HG02623 (cell line): ENCODE measurements at regions not wholly inside any gene's neighbourhood (a gene's known extent, or its start where the extent isn't known, plus 50 kb on each side); places are given as distances from the start of the nearest gene placed in this dataset.
"Not testable (repeated sequence)": the region's sequence is repeated elsewhere in the genome, so short reads cannot be mapped to it uniquely, and the experiment has no call there.

Experiments used
- ATAC-seq: cut with Tn5 transposase; IDR thresholded peaks from one replicate; pipeline ENCODE4 v1.9.1; 2021; ENCODE audit warnings: moderate library complexity; ENCODE audit not compliant: unreplicated experiment

- ATAC-seq: no peak
Measured at GRCh38 chr7:106456329-106456728, 171.5 kb upstream of the NAMPT start.

DNA sequence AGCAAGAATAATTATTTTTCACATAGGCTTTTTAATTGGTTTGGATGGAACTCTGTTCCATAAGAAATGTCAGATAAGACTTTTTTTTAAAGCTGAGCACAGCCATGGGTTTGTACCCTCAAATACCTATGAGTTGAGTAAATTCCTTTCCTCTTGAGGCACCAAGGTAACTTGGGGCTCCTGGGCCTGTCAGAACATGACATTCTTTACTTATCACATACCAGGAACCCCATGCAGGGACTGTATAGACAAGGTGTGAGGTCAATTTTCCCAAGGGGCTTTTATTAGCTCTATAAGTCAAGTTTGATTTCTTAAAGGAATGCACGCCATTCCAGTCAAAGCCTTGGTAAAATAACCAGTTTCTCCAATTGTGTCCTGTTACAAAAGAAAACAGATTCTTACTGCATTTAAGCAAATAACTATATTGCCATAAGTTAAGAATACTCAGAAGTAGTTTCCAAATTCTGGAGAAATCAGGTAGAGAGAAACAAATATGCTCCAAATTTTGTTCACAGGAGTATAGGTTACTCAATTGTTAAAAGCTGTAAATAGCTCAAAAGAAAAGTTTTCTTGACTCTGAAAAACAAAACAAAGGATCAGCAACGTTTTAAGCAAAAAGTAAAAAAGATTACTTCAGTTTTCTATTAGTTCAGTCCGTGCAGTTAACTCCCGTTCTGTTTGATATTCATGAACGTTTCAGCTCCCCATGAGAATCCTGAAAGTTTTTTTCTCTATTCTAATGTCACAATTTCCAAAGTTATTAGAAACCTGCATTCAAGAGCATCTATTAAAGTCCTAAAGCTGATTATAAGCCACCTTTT, 167.5 kb upstream of the NAMPT start:
- ATAC-seq: no peak

DNA sequence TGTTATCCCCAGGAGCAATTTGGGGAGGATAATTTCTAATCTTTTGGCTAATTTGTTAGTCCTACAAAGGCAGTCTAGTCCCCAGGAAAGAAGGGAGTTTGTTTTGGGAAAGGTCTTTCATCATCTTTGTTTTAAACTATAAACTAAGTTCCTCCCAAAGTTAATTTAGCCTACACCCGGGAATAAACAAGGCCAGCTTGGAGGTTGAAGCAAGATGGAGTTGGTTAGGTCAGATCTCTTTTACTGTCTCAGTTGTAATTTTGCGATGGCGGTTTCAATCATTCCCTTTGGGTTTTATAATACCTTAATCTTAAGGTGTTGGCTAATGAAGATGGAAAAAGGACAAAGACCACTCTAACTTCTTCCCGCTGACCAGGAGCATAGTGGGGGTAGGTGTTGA, 166.4 kb upstream of the NAMPT start:
- no peak for ATAC-seq

GRCh38 chr7:106450716-106451115, 165.9 kb upstream of the NAMPT start:
- ATAC-seq: no peak

DNA sequence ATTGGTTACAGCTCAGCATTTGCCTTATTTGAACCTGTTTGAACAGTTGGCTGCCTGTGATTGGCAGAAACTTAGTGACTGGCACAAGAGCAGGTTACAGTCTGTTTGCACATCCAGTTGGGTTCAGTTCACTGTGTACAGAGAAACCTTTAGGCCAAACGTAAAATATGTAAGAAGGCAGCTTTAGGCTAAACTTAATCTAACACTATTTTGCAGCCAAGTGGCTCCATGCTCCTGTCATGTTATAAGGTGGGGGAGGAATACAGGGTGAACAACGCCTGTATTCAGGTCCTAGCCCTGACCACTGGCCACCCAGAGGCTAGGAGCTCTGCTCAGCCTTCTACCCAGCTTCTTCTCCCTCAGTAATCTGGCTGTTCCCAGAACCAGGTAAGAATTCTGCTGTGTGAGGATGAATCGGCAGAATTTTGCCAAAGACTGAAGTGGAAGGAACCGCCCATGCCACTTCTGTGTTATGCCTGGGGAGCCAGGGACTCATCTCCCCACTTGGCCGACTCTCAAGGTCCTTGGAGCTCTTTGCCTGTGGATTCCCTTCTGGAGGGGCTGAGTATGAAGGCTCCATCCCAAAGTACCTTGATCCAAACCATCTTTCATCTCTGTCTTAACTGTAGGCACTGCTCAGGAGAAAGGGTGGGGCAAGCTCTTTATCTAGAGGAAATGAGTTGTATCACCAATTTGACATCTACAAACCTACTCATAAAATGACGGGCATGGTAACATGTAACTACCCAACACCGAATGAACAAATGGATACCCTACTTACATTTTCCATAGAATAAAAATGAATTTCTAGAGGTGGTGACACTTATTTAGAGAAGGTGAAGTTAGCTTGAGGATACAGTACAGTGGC, 164.4 kb upstream of the NAMPT start:
- no peak for ATAC-seq

DNA sequence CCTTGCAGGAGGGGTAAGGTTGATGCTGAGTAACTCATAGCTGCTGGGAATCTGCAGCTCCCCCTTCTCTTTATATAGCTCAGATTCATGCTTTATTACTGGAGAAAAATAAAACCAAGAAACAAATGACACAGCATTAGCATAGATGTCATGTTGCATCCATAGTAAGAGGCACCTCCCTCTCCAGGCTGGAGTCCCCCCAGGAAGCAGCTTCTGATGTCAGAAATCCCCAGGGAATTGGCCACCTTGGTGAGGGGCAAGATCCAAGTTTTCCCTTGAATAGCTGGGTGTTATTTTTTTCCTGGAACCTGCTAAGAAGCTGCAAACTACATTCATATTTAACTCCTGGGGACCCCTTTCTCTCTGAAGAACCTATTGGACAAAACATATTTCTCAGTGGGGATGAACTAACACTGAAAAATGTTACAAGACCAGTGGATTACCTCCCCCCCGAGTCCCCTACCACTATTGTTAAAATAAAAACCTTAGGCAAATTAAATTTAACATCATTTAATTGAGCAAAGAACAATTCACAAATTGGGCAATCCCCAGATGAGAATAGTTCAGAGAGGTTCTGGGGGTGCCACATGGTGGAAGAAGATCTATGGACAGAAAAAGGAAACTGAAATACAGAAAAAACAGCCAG, 163.7 kb upstream of the NAMPT start:
- no peak for ATAC-seq

GRCh38 chr7:106447318-106447847, 162.6 kb upstream of the NAMPT start:
- ATAC-seq: no peak

DNA sequence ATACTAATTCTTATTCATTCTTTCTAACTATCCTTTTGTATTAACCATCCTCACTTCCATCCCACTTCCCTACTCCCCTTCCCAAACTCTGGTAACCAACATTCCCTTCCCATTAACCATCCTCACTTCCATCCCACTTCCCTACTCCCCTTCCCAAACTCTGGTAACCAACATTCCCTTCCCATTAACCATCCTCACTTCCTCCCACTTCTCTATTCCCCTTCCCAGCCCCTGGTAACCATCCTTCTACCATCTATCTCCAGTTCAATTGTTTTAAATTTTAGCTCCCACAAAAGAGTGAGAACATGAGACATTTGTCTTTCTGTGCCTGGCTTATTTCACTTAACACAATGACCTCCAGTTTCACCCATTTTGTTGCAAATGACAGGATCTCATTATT, 160.6 kb upstream of the NAMPT start:
- not testable (repeated sequence) for ATAC-seq

DNA sequence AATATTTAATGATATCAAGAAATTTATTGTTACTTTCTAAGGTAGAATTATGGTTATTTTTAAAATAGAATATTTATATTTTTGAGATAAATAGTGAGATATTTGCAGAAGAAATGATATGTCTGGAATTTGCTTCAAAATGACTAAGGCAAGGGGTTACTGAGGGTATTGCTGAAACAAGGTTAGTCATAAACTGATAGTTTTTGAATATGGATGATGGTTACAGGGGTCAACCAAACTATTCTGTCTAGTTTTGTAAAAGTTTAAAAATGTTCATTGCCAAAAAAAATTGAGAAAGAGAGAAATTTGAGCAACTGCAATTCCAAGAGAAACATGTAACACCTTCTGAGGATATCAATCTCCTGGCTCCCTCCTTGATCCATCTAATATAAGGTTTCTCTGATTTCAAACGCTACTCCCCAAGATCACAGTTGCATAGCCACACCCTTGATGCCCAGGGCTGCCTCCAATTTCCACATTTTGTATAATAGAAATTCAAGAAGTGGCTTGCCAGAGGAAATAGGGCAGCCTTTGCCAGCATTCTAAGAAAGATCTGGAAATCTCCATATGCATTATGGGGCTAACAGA, 159.4 kb upstream of the NAMPT start:
- ATAC-seq: no peak

DNA sequence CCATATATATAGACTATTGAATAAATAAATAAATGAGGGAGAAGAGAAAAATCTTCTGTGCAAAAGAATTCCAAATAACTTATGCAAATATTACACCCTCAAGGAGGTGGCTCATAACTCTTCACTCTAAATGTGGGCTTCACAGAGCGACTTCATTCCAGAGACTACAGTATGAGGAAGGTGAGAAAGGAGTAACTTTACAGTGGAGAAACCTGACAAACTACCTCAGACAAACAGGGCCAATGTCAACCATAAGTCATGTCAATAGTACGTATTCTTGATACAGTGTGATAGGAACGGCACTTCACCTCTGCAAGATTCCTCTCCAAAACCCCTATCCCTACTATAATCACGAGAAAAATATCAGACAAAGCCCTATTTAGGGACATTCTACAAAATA, 158.4 kb upstream of the NAMPT start:
- no peak for ATAC-seq

- no peak for ATAC-seq
Measured at GRCh38 chr7:106442476-106442875, 157.7 kb upstream of the NAMPT start.

DNA sequence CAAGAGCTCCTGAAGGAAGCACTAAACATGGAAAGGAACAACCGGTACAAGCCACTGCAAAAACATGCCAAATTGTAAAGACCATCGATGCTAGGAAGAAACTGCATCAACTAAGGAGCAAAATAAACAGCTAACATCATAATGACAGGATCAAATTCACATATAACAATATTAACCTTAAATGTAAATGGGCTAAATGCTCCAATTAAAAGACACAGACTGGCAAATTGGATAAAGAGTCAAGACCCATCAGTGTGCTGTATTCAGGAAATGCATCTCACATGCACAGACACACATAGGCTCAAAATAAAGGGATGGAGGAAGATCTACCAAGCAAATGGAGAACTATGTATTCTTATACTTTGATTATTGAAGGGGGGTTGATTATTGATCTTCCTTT, 156.6 kb upstream of the NAMPT start:
- not testable (repeated sequence) for ATAC-seq

GRCh38 chr7:106436933-106437332, 152.2 kb upstream of the NAMPT start:
- ATAC-seq: not testable (repeated sequence)

- ATAC-seq: no peak
Measured at GRCh38 chr7:106433377-106433776, 148.6 kb upstream of the NAMPT start.

DNA sequence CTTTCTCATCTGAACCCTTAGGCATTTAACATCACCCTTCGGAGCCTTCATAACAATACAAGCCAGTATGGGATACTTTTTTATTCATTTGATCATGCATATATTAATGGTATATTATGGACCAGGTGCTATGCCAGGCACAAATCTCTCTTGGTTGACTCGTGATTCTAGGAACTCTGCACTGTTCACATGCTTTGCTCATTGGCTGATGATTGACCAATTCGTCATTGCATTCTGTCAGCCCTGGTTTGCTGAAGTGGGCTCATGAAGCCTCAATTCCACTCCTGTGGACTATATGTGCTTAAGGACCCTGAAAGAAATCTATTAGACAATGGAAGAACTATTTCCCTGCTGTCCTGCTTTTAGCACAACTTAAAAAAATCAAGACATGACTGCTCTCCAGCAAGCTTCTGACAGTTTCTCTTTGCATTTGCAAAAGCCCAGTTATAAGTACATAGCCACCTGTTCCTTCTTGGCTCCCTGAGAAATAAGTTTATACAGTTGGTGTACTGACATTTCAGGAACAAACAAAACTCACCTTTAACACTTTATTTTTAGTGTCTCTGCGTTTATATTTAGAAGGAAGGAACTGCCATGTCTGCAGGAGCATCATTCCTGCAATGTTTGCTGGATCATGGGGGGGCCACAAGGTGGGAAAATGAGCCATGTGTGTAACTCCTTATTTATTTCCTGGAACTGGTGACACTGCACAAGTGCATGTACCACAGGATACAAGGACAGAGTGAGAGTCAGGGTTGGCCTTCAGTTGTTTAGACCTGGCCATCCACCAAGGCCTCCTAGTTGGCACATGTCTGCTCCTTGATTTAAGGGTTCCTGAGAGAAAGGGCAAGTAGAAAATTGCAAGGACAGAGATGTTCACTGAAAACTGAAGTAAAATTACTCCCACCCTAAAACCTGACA, 146.0 kb upstream of the NAMPT start:
- ATAC-seq: no peak

DNA sequence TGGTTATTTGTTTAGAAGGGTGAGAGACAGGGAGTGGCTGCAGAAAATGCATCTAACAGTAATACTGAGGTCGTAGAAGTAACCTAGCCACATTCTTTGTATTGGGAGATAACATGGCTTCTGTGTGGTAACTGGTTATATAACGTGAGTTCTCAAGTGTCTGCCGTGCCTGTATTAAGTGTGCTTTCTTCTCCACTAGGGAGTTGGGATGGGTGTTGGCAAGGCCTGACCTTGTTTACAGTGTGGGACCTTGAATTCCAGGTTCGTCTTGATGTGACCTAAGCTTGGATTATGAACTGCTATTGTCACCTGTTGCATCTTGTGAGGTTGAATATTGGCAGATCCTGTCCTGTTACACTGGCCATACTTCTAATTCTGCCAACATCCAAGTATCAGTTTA, 145.3 kb upstream of the NAMPT start:
- no peak for ATAC-seq

GRCh38 chr7:106426803-106427202, 142.0 kb upstream of the NAMPT start:
- no peak for ATAC-seq

DNA sequence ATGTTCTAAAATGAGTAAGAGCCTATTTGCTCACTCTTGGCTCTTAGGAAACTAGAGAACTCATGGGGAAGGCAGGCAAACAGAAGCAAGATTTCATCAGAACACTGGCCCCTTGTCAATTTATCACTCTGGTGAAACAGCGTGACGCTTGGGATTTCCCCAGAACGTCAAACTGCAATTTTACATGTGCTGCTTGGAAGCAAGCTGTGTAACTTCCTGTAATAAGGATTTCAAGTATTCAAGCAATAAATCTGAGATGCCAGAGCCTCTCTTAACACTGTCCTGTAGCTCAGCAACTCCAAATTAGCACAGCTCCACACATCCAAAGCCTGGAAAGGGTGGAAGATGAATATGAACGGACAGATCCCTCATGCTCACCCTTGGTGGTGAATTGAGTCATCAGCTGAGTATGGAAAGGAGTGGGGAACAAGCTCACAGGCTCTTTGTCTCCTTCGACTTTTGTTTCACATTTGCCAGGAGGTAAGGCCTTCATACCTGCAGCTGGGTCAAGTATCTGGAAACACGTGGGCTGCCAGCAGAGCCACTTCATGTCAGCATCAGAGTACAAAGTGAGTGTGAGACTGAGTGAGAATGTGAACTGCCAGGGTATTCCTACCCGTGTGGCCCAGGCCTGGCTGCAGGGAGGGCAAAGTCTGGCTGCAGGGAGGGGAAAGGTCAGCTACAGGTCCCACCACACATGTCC, 140.4 kb upstream of the NAMPT start:
- peak; percentile 75 for ATAC-seq

- no peak for ATAC-seq
Measured at GRCh38 chr7:106424476-106425016, 139.8 kb upstream of the NAMPT start.
